HCT116 (cell line): ENCODE measurements at regions not wholly inside any gene's neighbourhood (a gene's known extent, or its start where the extent isn't known, plus 50 kb on each side); places are given as distances from the start of the nearest gene placed in this dataset.

Source experiments
- ATAC-seq: fragments of 200-7000 bp; cut with Tn5 transposase; 2 replicates; pipeline ENCODE4 v1.9.1; 2020; ENCODE audit warnings: mild to moderate bottlenecking, moderate library complexity
- BruUV-seq: library from RNA; stranded (reverse); fragments of 400-500 nt; replicated peaks from 2 replicates; lab custom pipeline; 2021; lab: Mats Ljungman, UMichigan
- CTCF ChIA-PET: fragments of 300-600 bp; sonication (Branson Sonifier 250); formaldehyde crosslinking; loops from one replicate; lab custom pipeline; 2021; ENCODE audit warnings: antibody characterized with exemption; lab: Charles Lee
- POLR2A ChIA-PET: fragments of 300-600, 350-600 bp; sonication (Branson Sonifier 250); formaldehyde crosslinking; loops from one replicate; lab custom pipeline; 2021; ENCODE audit warnings: antibody characterized with exemption; lab: Charles Lee
- RAD21 ChIA-PET, 2 experiments: fragments of 300-600 bp; sonication (Branson Sonifier 250); formaldehyde crosslinking; loops; one replicate each; lab custom pipeline; 2023; ENCODE audit warnings: low total read pairs in 2 of 2; ENCODE audit not compliant: uncharacterized antibody in 2 of 2, unreplicated experiment in 2 of 2, low non-redundant PET in 1 of 2; lab: Charles Lee
- DNase-seq: peaks from one replicate; pipeline ENCODE4 v3.0.0-alpha.2; 2010; ENCODE audit warnings: low read depth, low spot score
- H2AFZ ChIP-seq: fragments of 200-600 bp; shearing (Covaris generic), sonication (generic); 2 replicates; pipeline ENCODE4 v1.6.1; 2017; ENCODE audit warnings: low read depth, mixed run types, mixed read lengths, antibody characterized with exemption, low read length; ENCODE audit not compliant: poor library complexity, severe bottlenecking
- H3K27ac ChIP-seq: 2 replicates; pipeline ENCODE4 v1.5.1; 2012; ENCODE audit warnings: low read depth, low read length
- H3K27me3 ChIP-seq: fragments of 200-600 bp; sonication (generic); 2 replicates; pipeline ENCODE4 v1.6.1; 2016; ENCODE audit warnings: mixed run types, low read length, mixed read lengths; ENCODE audit not compliant: insufficient read depth
- H3K36me3 ChIP-seq, 2 experiments: fragments of 200-500 bp in 1 of 2; fragments of 200-600 bp in 1 of 2; sonication (Bioruptor generic) in 1 of 2; sonication (generic) in 1 of 2; 2 replicates each; pipeline versions ENCODE4 v1.5.1 to v1.6.1; 2014 to 2016; ENCODE audit warnings: low read length in 2 of 2, inconsistent platforms in 1 of 2, mixed read lengths in 1 of 2, mixed run types in 1 of 2; ENCODE audit not compliant: insufficient read depth in 2 of 2, control insufficient read depth in 1 of 2
- H3K4me1 ChIP-seq, 2 experiments: fragments of 200-600 bp in 1 of 2; sonication (generic) in 1 of 2; 2 replicates each; pipeline versions ENCODE4 v1.5.1 to v1.6.1; 2012 to 2017; ENCODE audit warnings: low read length in 2 of 2, inconsistent platforms in 1 of 2, mild to moderate bottlenecking in 1 of 2, mixed read lengths in 1 of 2, mixed run types in 1 of 2, moderate library complexity in 1 of 2; ENCODE audit not compliant: insufficient read depth in 2 of 2, control insufficient read depth in 1 of 2
- H3K4me2 ChIP-seq: fragments of 200-600 bp; sonication (generic); 2 replicates; pipeline ENCODE4 v1.6.1; 2017; ENCODE audit warnings: mixed run types, low read length, mixed read lengths
- H3K4me3 ChIP-seq, 2 experiments: fragments of 200-600 bp in 1 of 2; sonication (generic) in 1 of 2; replicated peaks in 1 of 2; 2 replicates each; pipeline ENCODE4 v1.5.1; 2011 to 2016; ENCODE audit warnings: low read length in 2 of 2, control low read depth in 1 of 2, low read depth in 1 of 2, mild to moderate bottlenecking in 1 of 2, mixed read lengths in 1 of 2, mixed run types in 1 of 2
- H3K79me2 ChIP-seq: fragments of 200-600 bp; sonication (generic); 2 replicates; pipeline ENCODE4 v1.6.1; 2017; ENCODE audit warnings: mild to moderate bottlenecking, mixed run types, low read length, moderate library complexity, mixed read lengths; ENCODE audit not compliant: insufficient read depth
- H3K9ac ChIP-seq: fragments of 200-600 bp; sonication (generic); 2 replicates; pipeline ENCODE4 v1.6.1; 2016; ENCODE audit warnings: low read length, mixed read lengths
- H3K9me2 ChIP-seq: fragments of 200-600 bp; sonication (generic), shearing (Covaris generic); 2 replicates; pipeline ENCODE4 v1.6.1; 2017; ENCODE audit warnings: mixed run types, mild to moderate bottlenecking, moderate library complexity; ENCODE audit not compliant: insufficient read depth
- H3K9me3 ChIP-seq, 2 experiments: fragments of 200-500 bp in 1 of 2; fragments of 200-600 bp in 1 of 2; sonication (Bioruptor generic) in 1 of 2; sonication (generic) in 1 of 2; 2 replicates each; pipeline ENCODE4 v1.6.1; 2014 to 2017; ENCODE audit warnings: low read length in 2 of 2, mixed read lengths in 2 of 2, inconsistent platforms in 1 of 2, low read depth in 1 of 2, mild to moderate bottlenecking in 1 of 2, mixed run types in 1 of 2, moderate library complexity in 1 of 2; ENCODE audit not compliant: control insufficient read depth in 1 of 2, insufficient read depth in 1 of 2
- H4K20me1 ChIP-seq: fragments of 200-600 bp; sonication (generic), shearing (Covaris generic); 2 replicates; pipeline ENCODE4 v1.6.1; 2017; ENCODE audit warnings: mixed run types, mild to moderate bottlenecking, moderate library complexity; ENCODE audit not compliant: insufficient read depth
- CBX3 ChIP-seq: IDR thresholded peaks from 2 replicates; pipeline ENCODE4 v1.6.1; 2012; ENCODE audit warnings: low read depth
- ELF1 ChIP-seq: IDR thresholded peaks from 2 replicates; pipeline ENCODE4 v1.6.1; 2012; ENCODE audit warnings: low read depth, borderline replicate concordance
- EZH2 ChIP-seq: fragments of 200-600 bp; sonication (generic); IDR thresholded peaks from 2 replicates; pipeline ENCODE4 v1.6.1; 2017; ENCODE audit warnings: antibody characterized with exemption, mixed run types
- EZH2phosphoT487 ChIP-seq: fragments of 200-600 bp; IDR thresholded peaks from 2 replicates; pipeline ENCODE4 v1.6.1; 2018; ENCODE audit warnings: antibody characterized with exemption, borderline replicate concordance
- JUND ChIP-seq: IDR thresholded peaks from 2 replicates; pipeline ENCODE4 v1.6.1; 2012
- POLR2AphosphoS5 ChIP-seq: IDR thresholded peaks from 2 replicates; pipeline ENCODE4 v1.6.1; 2011; ENCODE audit warnings: mild to moderate bottlenecking, low read depth, low read length, moderate library complexity
- SIN3A ChIP-seq: IDR thresholded peaks from 2 replicates; pipeline ENCODE4 v1.6.1; 2012; ENCODE audit warnings: low read depth
- SP1 ChIP-seq: IDR thresholded peaks from 2 replicates; pipeline ENCODE4 v1.6.1; 2012; ENCODE audit warnings: low read depth
- SRF ChIP-seq: IDR thresholded peaks from 2 replicates; pipeline ENCODE4 v1.6.1; 2012; ENCODE audit warnings: low read depth
- YY1 ChIP-seq: IDR thresholded peaks from 2 replicates; pipeline ENCODE4 v1.6.1; 2011; ENCODE audit warnings: low read length, low read depth, moderate library complexity, mild to moderate bottlenecking; ENCODE audit not compliant: insufficient replicate concordance; ENCODE audit errors: extremely low read depth
- ZFX ChIP-seq: fragments of 450-650 bp; IDR thresholded peaks from 2 replicates; pipeline ENCODE4 v1.6.1; 2017
- intact Hi-C: fragments of 100-400 bp; cut with micrococcal nuclease; formaldehyde crosslinking; loops from 2 replicates; pipeline ENCODE4 v1.10.0; 2022
- TF ChIP-seq, protein P1 (sequence below): IDR thresholded peaks from 2 replicates; pipeline ENCODE4 v1.6.1; 2011; ENCODE audit warnings: mild to moderate bottlenecking, low read length, moderate library complexity; ENCODE audit not compliant: insufficient replicate concordance; ENCODE audit errors: extremely low read depth
- TF ChIP-seq, protein P2 (sequence below), 3 experiments: fragments of 200-600 bp in 1 of 3; sonication (generic) in 1 of 3; IDR thresholded peaks in 2 of 3; conservative IDR thresholded peaks in 1 of 3; 2 replicates each; pipeline ENCODE4 v1.5.1; 2012 to 2017; ENCODE audit warnings: low read depth in 2 of 3, low read length in 2 of 3, antibody characterized with exemption in 1 of 3, borderline replicate concordance in 1 of 3, control low read depth in 1 of 3, mild to moderate bottlenecking in 1 of 3, mixed read lengths in 1 of 3, mixed run types in 1 of 3, moderate library complexity in 1 of 3; ENCODE audit not compliant: insufficient read depth in 1 of 3
- TF ChIP-seq, protein P3 (sequence below): IDR thresholded peaks from 2 replicates; pipeline ENCODE4 v1.6.1; 2012
- TF ChIP-seq, protein P4 (sequence below): IDR thresholded peaks from 2 replicates; pipeline ENCODE4 v1.6.1; 2012; ENCODE audit warnings: low read depth

DNA sequence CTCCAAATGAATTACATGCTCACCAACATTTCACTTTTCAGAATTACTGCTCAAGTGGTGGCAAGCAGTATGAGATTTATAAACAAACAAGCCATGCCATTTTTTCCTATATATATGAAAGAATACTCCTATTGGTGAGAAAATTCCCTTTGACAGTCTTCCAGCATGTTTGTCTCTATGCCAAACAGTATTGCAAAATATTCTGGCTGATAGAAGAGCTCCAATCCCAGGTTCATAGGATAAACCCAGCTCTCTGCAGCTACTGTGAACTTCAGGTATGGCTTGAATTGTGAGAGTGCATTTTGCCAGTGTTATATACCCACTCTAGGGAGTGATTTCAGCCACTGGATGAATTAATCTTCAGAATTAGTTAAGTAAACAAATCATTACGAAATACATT is 108.8 kb downstream of the MAGEC2 start:
- H3K4me3 ChIP-seq = no peak overlapping the region
- TF ChIP-seq SRF = no peak
- TF ChIP-seq, protein P1, sequence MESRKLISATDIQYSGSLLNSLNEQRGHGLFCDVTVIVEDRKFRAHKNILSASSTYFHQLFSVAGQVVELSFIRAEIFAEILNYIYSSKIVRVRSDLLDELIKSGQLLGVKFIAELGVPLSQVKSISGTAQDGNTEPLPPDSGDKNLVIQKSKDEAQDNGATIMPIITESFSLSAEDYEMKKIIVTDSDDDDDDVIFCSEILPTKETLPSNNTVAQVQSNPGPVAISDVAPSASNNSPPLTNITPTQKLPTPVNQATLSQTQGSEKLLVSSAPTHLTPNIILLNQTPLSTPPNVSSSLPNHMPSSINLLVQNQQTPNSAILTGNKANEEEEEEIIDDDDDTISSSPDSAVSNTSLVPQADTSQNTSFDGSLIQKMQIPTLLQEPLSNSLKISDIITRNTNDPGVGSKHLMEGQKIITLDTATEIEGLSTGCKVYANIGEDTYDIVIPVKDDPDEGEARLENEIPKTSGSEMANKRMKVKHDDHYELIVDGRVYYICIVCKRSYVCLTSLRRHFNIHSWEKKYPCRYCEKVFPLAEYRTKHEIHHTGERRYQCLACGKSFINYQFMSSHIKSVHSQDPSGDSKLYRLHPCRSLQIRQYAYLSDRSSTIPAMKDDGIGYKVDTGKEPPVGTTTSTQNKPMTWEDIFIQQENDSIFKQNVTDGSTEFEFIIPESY = no peak
- no peak for TF ChIP-seq SIN3A
- TF ChIP-seq POLR2AphosphoS5 = no peak
- no peak for TF ChIP-seq ZFX
- no peak for TF ChIP-seq EZH2
- TF ChIP-seq SP1 = no peak
- no peak for TF ChIP-seq CBX3
- no peak for TF ChIP-seq JUND
- TF ChIP-seq, protein P2, sequence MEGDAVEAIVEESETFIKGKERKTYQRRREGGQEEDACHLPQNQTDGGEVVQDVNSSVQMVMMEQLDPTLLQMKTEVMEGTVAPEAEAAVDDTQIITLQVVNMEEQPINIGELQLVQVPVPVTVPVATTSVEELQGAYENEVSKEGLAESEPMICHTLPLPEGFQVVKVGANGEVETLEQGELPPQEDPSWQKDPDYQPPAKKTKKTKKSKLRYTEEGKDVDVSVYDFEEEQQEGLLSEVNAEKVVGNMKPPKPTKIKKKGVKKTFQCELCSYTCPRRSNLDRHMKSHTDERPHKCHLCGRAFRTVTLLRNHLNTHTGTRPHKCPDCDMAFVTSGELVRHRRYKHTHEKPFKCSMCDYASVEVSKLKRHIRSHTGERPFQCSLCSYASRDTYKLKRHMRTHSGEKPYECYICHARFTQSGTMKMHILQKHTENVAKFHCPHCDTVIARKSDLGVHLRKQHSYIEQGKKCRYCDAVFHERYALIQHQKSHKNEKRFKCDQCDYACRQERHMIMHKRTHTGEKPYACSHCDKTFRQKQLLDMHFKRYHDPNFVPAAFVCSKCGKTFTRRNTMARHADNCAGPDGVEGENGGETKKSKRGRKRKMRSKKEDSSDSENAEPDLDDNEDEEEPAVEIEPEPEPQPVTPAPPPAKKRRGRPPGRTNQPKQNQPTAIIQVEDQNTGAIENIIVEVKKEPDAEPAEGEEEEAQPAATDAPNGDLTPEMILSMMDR (IDR thresholded peaks at IDR 0.05 in 2 of 3, conservative IDR thresholded peaks at IDR 0.05 in 1 of 3; ENCODE audit: borderline replicate concordance in 1 of 3, insufficient read depth in 1 of 3, low read depth in 2 of 3, low read length in 2 of 3) = no peak
- TF ChIP-seq EZH2phosphoT487 = no peak
- TF ChIP-seq, protein P3, sequence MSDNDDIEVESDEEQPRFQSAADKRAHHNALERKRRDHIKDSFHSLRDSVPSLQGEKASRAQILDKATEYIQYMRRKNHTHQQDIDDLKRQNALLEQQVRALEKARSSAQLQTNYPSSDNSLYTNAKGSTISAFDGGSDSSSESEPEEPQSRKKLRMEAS = no peak
- no peak for TF ChIP-seq YY1
- TF ChIP-seq, protein P4, sequence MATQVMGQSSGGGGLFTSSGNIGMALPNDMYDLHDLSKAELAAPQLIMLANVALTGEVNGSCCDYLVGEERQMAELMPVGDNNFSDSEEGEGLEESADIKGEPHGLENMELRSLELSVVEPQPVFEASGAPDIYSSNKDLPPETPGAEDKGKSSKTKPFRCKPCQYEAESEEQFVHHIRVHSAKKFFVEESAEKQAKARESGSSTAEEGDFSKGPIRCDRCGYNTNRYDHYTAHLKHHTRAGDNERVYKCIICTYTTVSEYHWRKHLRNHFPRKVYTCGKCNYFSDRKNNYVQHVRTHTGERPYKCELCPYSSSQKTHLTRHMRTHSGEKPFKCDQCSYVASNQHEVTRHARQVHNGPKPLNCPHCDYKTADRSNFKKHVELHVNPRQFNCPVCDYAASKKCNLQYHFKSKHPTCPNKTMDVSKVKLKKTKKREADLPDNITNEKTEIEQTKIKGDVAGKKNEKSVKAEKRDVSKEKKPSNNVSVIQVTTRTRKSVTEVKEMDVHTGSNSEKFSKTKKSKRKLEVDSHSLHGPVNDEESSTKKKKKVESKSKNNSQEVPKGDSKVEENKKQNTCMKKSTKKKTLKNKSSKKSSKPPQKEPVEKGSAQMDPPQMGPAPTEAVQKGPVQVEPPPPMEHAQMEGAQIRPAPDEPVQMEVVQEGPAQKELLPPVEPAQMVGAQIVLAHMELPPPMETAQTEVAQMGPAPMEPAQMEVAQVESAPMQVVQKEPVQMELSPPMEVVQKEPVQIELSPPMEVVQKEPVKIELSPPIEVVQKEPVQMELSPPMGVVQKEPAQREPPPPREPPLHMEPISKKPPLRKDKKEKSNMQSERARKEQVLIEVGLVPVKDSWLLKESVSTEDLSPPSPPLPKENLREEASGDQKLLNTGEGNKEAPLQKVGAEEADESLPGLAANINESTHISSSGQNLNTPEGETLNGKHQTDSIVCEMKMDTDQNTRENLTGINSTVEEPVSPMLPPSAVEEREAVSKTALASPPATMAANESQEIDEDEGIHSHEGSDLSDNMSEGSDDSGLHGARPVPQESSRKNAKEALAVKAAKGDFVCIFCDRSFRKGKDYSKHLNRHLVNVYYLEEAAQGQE = no peak
- TF ChIP-seq ELF1 = no peak
- no peaks in the 10 kb centered on the region for H4K20me1 ChIP-seq
- H3K4me2 ChIP-seq = no peak overlapping the region
- ChIA-PET CTCF (no interaction called here), POLR2A (no interaction called here), RAD21 (no interaction called here)
- DNase-seq = no peak
- no TSS peak for BruUV-seq
- no peak for ATAC-seq
- H3K9ac ChIP-seq = no peak overlapping the region
- no peaks in the 10 kb centered on the region for H3K9me2 ChIP-seq
- no peaks in the 10 kb centered on the region for H3K36me3 ChIP-seq
- H3K27ac ChIP-seq = no peak overlapping the region
- intact Hi-C loops = no loop called here
- no peaks in the 10 kb centered on the region for H3K4me1 ChIP-seq
- H3K27me3 ChIP-seq = no peaks in the 10 kb centered on the region
- no peaks in the 10 kb centered on the region for H3K9me3 ChIP-seq
- H3K79me2 ChIP-seq = no peaks in the 10 kb centered on the region
- H2AFZ ChIP-seq = no peak overlapping the region
